ENCODE measurements at regions not wholly inside any gene's neighbourhood (a gene's known extent, or its start where the extent isn't known, plus 50 kb on each side); places are given as distances from the start of the nearest gene placed in this dataset.

DNA sequence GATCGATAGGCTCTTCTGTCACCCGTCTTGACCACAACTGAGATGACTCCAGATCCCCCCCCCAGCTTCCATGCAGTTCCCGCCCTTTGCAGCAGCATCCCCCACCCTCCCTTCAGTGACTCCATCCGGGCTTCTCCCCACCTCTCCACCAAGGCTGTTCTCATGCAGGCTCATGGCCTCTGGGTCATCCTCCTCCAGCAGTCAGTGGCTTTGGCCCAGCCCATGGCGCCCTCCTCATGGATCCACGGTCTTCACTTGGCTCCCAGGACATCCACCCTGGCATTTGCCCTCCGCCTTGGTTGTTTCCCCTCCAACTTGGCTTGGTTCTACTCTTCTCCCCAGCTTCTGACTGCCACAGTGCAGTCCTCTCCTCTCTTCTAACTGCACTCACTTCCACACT, 96.7 kb upstream of the RUFY1 start:
- no peak for DNase-seq (ENCODE audit: low read depth, low spot score)
- CTCF ChIA-PET, result no interaction called here
- Histone ChIP-seq H3K27ac (ENCODE audit: insufficient read depth, low read depth, low read length) (no peak overlapping the region), H3K4me2 (ENCODE audit: insufficient read depth, low read length) (no peak overlapping the region), H3K27me3 (ENCODE audit: control insufficient read depth in 2 of 2, insufficient read depth in 2 of 2, low read length in 2 of 2) (no peaks in the 10 kb centered on the region), H3K4me3 (replicated peaks in 1 of 3; ENCODE audit: insufficient read depth in 1 of 3, low read depth in 1 of 3, low read length in 3 of 3) (no peak overlapping the region), H4K20me1 (replicated peaks; ENCODE audit: control insufficient read depth, extremely low read depth, insufficient read depth, low read length) (no peaks in the 10 kb centered on the region), H2AFZ (ENCODE audit: low read depth, low read length) (no peak overlapping the region), H3K4me1 (ENCODE audit: control insufficient read depth, extremely low read depth, insufficient read depth, low read length) (no peaks in the 10 kb centered on the region), H3K9ac (replicated peaks; ENCODE audit: extremely low read depth, insufficient read depth, low read length) (no peak overlapping the region), H3K9me1 (replicated peaks; ENCODE audit: control insufficient read depth, extremely low read depth, insufficient read depth, low read length) (no peaks in the 10 kb centered on the region), H3K36me3 (ENCODE audit: control insufficient read depth in 2 of 2, extremely low read depth in 1 of 2, insufficient read depth in 2 of 2, low read length in 2 of 2) (no peaks in the 10 kb centered on the region), H3K9me3 (replicated peaks; ENCODE audit: control insufficient read depth, insufficient read depth, low read length) (peaks cover 10% of the 10 kb centered on the region), H3K79me2 (ENCODE audit: control insufficient read depth, insufficient read depth, low read length) (no peaks in the 10 kb centered on the region)
- POLR2A ChIA-PET, result no interaction called here
- FAIRE-seq, result no peak
- dilution Hi-C loops (cut with MboI; ENCODE audit: extremely low pct_ligation_motif_present, low sequenced_read_pairs) (no loop called here), intact Hi-C loops (cut with micrococcal nuclease) (no loop called here)
- TF ChIP-seq POLR2A (IDR thresholded peaks at IDR 0.05; ENCODE audit: low read depth, low read length) (no peak), POLR2AphosphoS5 (IDR thresholded peaks at IDR 0.05; ENCODE audit: insufficient read depth, low read depth, low read length) (no peak), FOS (IDR thresholded peaks at IDR 0.05; ENCODE audit: borderline replicate concordance, insufficient read depth, low read length) (no peak), JUN (IDR thresholded peaks at IDR 0.05; ENCODE audit: borderline replicate concordance, insufficient read depth, insufficient read length, low read depth) (no peak), CTCF (IDR thresholded peaks at IDR 0.05; ENCODE audit: extremely low read depth in 1 of 2, insufficient read depth in 1 of 2, low read depth in 1 of 2, low read length in 2 of 2) (no peak), MAX (IDR thresholded peaks at IDR 0.05; ENCODE audit: insufficient read depth, insufficient read length) (no peak), GATA2 (IDR thresholded peaks at IDR 0.05; ENCODE audit: insufficient read depth, insufficient read length, low read depth, low read length) (no peak), MYC (IDR thresholded peaks at IDR 0.05; ENCODE audit: low read depth, low read length) (no peak), EZH2 (IDR thresholded peaks at IDR 0.05; ENCODE audit: borderline replicate concordance, low read depth, low read length, severe bottlenecking) (no peak)
- BruUV-seq (replicated peaks), result no TSS peak

Measured in endothelial cell of umbilical vein (primary cell).